HEK293 (cell line): ENCODE measurements at regions not wholly inside any gene's neighbourhood (a gene's known extent, or its start where the extent isn't known, plus 50 kb on each side); places are given as distances from the start of the nearest gene placed in this dataset.
"Not testable (repeated sequence)": the region's sequence is repeated elsewhere in the genome, so short reads cannot be mapped to it uniquely, and the experiment has no call there.

ENCODE experiments used
- TRIM28 ChIP-seq: IDR thresholded peaks from 2 replicates; pipeline ENCODE4 v1.6.1; 2011; ENCODE audit warnings: low read length, control low read depth, borderline replicate concordance
- ZNF214 ChIP-seq: fragments of 450-650 bp; formaldehyde crosslinking; IDR thresholded peaks from 2 replicates; pipeline ENCODE4 v1.5.1; 2017; ENCODE audit warnings: missing biosample characterization, mild to moderate bottlenecking, missing genetic modification characterization, borderline replicate concordance
- TF ChIP-seq, protein P1 (sequence below): fragments of 450-650 bp; formaldehyde crosslinking; IDR thresholded peaks from 2 replicates; pipeline ENCODE4 v1.5.1; 2016; ENCODE audit warnings: missing biosample characterization, missing genetic modification characterization

- TF ChIP-seq, protein P1, sequence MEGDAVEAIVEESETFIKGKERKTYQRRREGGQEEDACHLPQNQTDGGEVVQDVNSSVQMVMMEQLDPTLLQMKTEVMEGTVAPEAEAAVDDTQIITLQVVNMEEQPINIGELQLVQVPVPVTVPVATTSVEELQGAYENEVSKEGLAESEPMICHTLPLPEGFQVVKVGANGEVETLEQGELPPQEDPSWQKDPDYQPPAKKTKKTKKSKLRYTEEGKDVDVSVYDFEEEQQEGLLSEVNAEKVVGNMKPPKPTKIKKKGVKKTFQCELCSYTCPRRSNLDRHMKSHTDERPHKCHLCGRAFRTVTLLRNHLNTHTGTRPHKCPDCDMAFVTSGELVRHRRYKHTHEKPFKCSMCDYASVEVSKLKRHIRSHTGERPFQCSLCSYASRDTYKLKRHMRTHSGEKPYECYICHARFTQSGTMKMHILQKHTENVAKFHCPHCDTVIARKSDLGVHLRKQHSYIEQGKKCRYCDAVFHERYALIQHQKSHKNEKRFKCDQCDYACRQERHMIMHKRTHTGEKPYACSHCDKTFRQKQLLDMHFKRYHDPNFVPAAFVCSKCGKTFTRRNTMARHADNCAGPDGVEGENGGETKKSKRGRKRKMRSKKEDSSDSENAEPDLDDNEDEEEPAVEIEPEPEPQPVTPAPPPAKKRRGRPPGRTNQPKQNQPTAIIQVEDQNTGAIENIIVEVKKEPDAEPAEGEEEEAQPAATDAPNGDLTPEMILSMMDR (tag by site-specific recombination) = not testable (repeated sequence)
- not testable (repeated sequence) for TF ChIP-seq TRIM28, ZNF214
These were observed 2323.9 kb upstream of the TPTE start for GRCh38 chr21:8197377-8198027.
